T-helper 9 cell (primary cell): ENCODE measurements at regions not wholly inside any gene's neighbourhood (a gene's known extent, or its start where the extent isn't known, plus 50 kb on each side); places are given as distances from the start of the nearest gene placed in this dataset.
"Not testable (repeated sequence)": the region's sequence is repeated elsewhere in the genome, so short reads cannot be mapped to it uniquely, and the experiment has no call there.

Source experiments
- DNase-seq: peaks from one replicate; pipeline ENCODE4 v3.0.0-alpha.2; 2020

GRCh38 chr6:40146902-40147301, 212.6 kb upstream of the MOCS1 start:
- no peak for DNase-seq

GRCh38 chr6:40139447-40139846, 205.2 kb upstream of the MOCS1 start:
- DNase-seq = no peak

- DNase-seq = no peak
Observed at GRCh38 chr6:40138273-40138720, 204.0 kb upstream of the MOCS1 start.

GRCh38 chr6:40135491-40136072, 201.3 kb upstream of the MOCS1 start:
- no peak for DNase-seq

- DNase-seq = not testable (repeated sequence)
Observed at GRCh38 chr6:40133981-40134380, 199.7 kb upstream of the MOCS1 start.

GRCh38 chr6:40131675-40132074, 197.4 kb upstream of the MOCS1 start:
- DNase-seq = no peak

GRCh38 chr6:40128127-40128526, 193.9 kb upstream of the MOCS1 start:
- no peak for DNase-seq

- DNase-seq = no peak
Observed at GRCh38 chr6:40125680-40126394, 191.6 kb upstream of the MOCS1 start.

- DNase-seq = no peak
Observed at GRCh38 chr6:40124924-40125323, 190.7 kb upstream of the MOCS1 start.

GRCh38 chr6:40116832-40117231, 182.6 kb upstream of the MOCS1 start:
- DNase-seq = no peak

GRCh38 chr6:40112350-40112749, 178.1 kb upstream of the MOCS1 start:
- no peak for DNase-seq

- no peak for DNase-seq
Observed at GRCh38 chr6:40108736-40109135, 174.5 kb upstream of the MOCS1 start.

GRCh38 chr6:40106840-40107239, 172.6 kb upstream of the MOCS1 start:
- DNase-seq = no peak

GRCh38 chr6:40098774-40099173, 164.5 kb upstream of the MOCS1 start:
- no peak for DNase-seq

GRCh38 chr6:40097590-40097989, 163.3 kb upstream of the MOCS1 start:
- DNase-seq = no peak

- DNase-seq = no peak
Observed at GRCh38 chr6:40083141-40083920, 149.1 kb upstream of the MOCS1 start.

GRCh38 chr6:40082278-40083043, 148.2 kb upstream of the MOCS1 start:
- no peak for DNase-seq

GRCh38 chr6:40077736-40078135, 143.5 kb upstream of the MOCS1 start:
- no peak for DNase-seq

GRCh38 chr6:40077315-40077714, 143.1 kb upstream of the MOCS1 start:
- no peak for DNase-seq

GRCh38 chr6:40075056-40075590, 140.9 kb upstream of the MOCS1 start:
- DNase-seq = no peak

- DNase-seq = no peak
Observed at GRCh38 chr6:40074306-40075055, 140.2 kb upstream of the MOCS1 start.

GRCh38 chr6:40066372-40066771, 132.1 kb upstream of the MOCS1 start:
- no peak for DNase-seq
